SHP77 (cell line): ENCODE measurements at regions not wholly inside any gene's neighbourhood (a gene's known extent, or its start where the extent isn't known, plus 50 kb on each side); places are given as distances from the start of the nearest gene placed in this dataset.
"Not testable (repeated sequence)": the region's sequence is repeated elsewhere in the genome, so short reads cannot be mapped to it uniquely, and the experiment has no call there.

Experiments used
- DNase-seq, 2 experiments: peaks; one replicate each; lab custom pipeline; 2025; lab: John Stamatoyannopoulos, UW

- no peak for DNase-seq
Observed at GRCh38 chr12:127144770-127145169, 1122.2 kb upstream of the TMEM132C start.

- no peak for DNase-seq
Observed at GRCh38 chr12:127145241-127145928, 1121.6 kb upstream of the TMEM132C start.

- DNase-seq: no peak
Observed at GRCh38 chr12:127145929-127146789, 1120.8 kb upstream of the TMEM132C start.

- DNase-seq: no peak
Observed at GRCh38 chr12:127146991-127147718, 1119.8 kb upstream of the TMEM132C start.

GRCh38 chr12:127147724-127148123 is 1119.2 kb upstream of the TMEM132C start:
- DNase-seq: no peak

- no peak for DNase-seq
Observed at GRCh38 chr12:127148318-127148717, 1118.7 kb upstream of the TMEM132C start.

- no peak for DNase-seq
Observed at GRCh38 chr12:127149226-127149964, 1117.6 kb upstream of the TMEM132C start.

- DNase-seq: no peak
Observed at GRCh38 chr12:127150028-127150427, 1116.9 kb upstream of the TMEM132C start.

GRCh38 chr12:127150479-127150878 is 1116.5 kb upstream of the TMEM132C start:
- no peak for DNase-seq

GRCh38 chr12:127150956-127151355 is 1116.0 kb upstream of the TMEM132C start:
- no peak for DNase-seq

- no peak for DNase-seq
Observed at GRCh38 chr12:127153996-127154395, 1113.0 kb upstream of the TMEM132C start.

- not testable (repeated sequence) for DNase-seq
Observed at GRCh38 chr12:127154830-127155229, 1112.1 kb upstream of the TMEM132C start.

- DNase-seq: not testable (repeated sequence)
Observed at GRCh38 chr12:127155935-127156619, 1110.9 kb upstream of the TMEM132C start.

- DNase-seq: not testable (repeated sequence)
Observed at GRCh38 chr12:127157501-127158366, 1109.2 kb upstream of the TMEM132C start.

GRCh38 chr12:127158385-127159061 is 1108.4 kb upstream of the TMEM132C start:
- no peak for DNase-seq

- no peak for DNase-seq
Observed at GRCh38 chr12:127161466-127161865, 1105.5 kb upstream of the TMEM132C start.

GRCh38 chr12:127162307-127162706 is 1104.7 kb upstream of the TMEM132C start:
- DNase-seq: no peak

- peak in 1 of 2 experiments; percentile 6 for DNase-seq
Observed at GRCh38 chr12:127162902-127163301, 1104.1 kb upstream of the TMEM132C start.

- peak; percentile 89 to 92 for DNase-seq
Observed at GRCh38 chr12:127165567-127166392, 1101.2 kb upstream of the TMEM132C start.
